HEK293 (cell line): ENCODE measurements at regions not wholly inside any gene's neighbourhood (a gene's known extent, or its start where the extent isn't known, plus 50 kb on each side); places are given as distances from the start of the nearest gene placed in this dataset.

Source experiments
- CTCF ChIP-seq: fragments of 450-650 bp; formaldehyde crosslinking; IDR thresholded peaks from 2 replicates; pipeline ENCODE4 v1.5.1; 2016; ENCODE audit warnings: missing biosample characterization, missing genetic modification characterization
- ELK4 ChIP-seq: IDR thresholded peaks from 2 replicates; pipeline ENCODE4 v1.6.1; 2011; ENCODE audit warnings: mild to moderate bottlenecking, low read depth, low read length, borderline replicate concordance
- MZF1 ChIP-seq: fragments of 450-650 bp; formaldehyde crosslinking; IDR thresholded peaks from 2 replicates; pipeline ENCODE4 v1.5.1; 2017; ENCODE audit warnings: missing biosample characterization, missing genetic modification characterization, borderline replicate concordance
- ZNF174 ChIP-seq: fragments of 450-650 bp; formaldehyde crosslinking; IDR thresholded peaks from 2 replicates; pipeline ENCODE4 v1.5.0; 2017; ENCODE audit warnings: missing biosample characterization, mild to moderate bottlenecking, missing genetic modification characterization
- ZNF274 ChIP-seq, 2 experiments: fragments of 200-500 bp in 1 of 2; fragments of 450-650 bp in 1 of 2; sonication (Bioruptor generic) in 1 of 2; formaldehyde crosslinking in 1 of 2; IDR thresholded peaks; 2 replicates each; pipeline versions ENCODE4 v1.5.1 to v1.6.1; 2014 to 2016; ENCODE audit warnings: borderline replicate concordance in 1 of 2, inconsistent platforms in 1 of 2, low read length in 1 of 2, missing biosample characterization in 1 of 2, missing genetic modification characterization in 1 of 2
- ZNF416 ChIP-seq: fragments of 450-650 bp; formaldehyde crosslinking; IDR thresholded peaks from 2 replicates; pipeline ENCODE4 v1.5.1; 2016; ENCODE audit warnings: missing biosample characterization, missing genetic modification characterization
- ZNF660 ChIP-seq: fragments of 450-650 bp; IDR thresholded peaks from 2 replicates; pipeline ENCODE4 v1.5.1; 2018; ENCODE audit warnings: missing biosample characterization, mild to moderate bottlenecking, missing genetic modification characterization

- TF ChIP-seq ZNF416 (tag by site-specific recombination) (no peak), ZNF660 (tag by site-specific recombination) (no peak), ZNF274 (IDR thresholded peaks at IDR 0.05; ENCODE audit: low read length) (no peak), ZNF274 (tag by site-specific recombination; IDR thresholded peaks at IDR 0.05; ENCODE audit: borderline replicate concordance) (no peak), MZF1 (no peak), ELK4 (no peak), CTCF (tag by site-specific recombination) (no peak), ZNF174 (tag by site-specific recombination) (no peak)
These were observed 368.0 kb upstream of the TECRL start for GRCh38 chr4:64777286-64777685.
